Breast epithelium (tissue), 4 donors: ENCODE measurements at regions not wholly inside any gene's neighbourhood (a gene's known extent, or its start where the extent isn't known, plus 50 kb on each side); places are given as distances from the start of the nearest gene placed in this dataset.

Source experiments
- DNase-seq, 2 donors: peaks; one replicate each; pipeline ENCODE4 v3.0.0-alpha.2; 2019; ENCODE audit warnings: low spot score in 2 of 2
- H3K27ac ChIP-seq, 2 donors: fragments of 200-600 bp; sonication (generic) in 1 of 2; one replicate each; pipeline ENCODE4 v1.5.1; 2016 to 2019; ENCODE audit warnings: mild to moderate bottlenecking in 1 of 2
- H3K27me3 ChIP-seq, 2 donors: fragments of 200-600 bp; sonication (generic) in 1 of 2; one replicate each; pipeline versions ENCODE4 v1.5.1 to v1.6.0; 2017 to 2019; ENCODE audit warnings: control low read depth in 1 of 2, mild to moderate bottlenecking in 1 of 2
- H3K36me3 ChIP-seq: fragments of 200-600 bp; one replicate; pipeline ENCODE4 v1.5.1; 2019
- H3K4me1 ChIP-seq, 2 donors: fragments of 200-600 bp; sonication (generic); one replicate each; pipeline ENCODE4 v1.5.1; 2016 to 2019; ENCODE audit warnings: control low read depth in 1 of 2
- H3K4me3 ChIP-seq, 3 donors: fragments of 200-600 bp; sonication (generic); 1 replicate in 2 of 3; 2 replicates in 1 of 3; pipeline ENCODE4 v1.5.1; 2016 to 2019; ENCODE audit warnings: mild to moderate bottlenecking in 3 of 3, moderate library complexity in 2 of 3
- H3K9me3 ChIP-seq, 2 donors: fragments of 200-600 bp; sonication (generic) in 1 of 2; one replicate each; pipeline ENCODE4 v1.5.1; 2016 to 2019; ENCODE audit warnings: control low read depth in 1 of 2
- CTCF ChIP-seq, 3 donors: fragments of 450-650 bp; IDR thresholded peaks; one replicate each; pipeline ENCODE4 v1.5.1; 2016 to 2017; ENCODE audit warnings: antibody characterized with exemption in 3 of 3, mild to moderate bottlenecking in 3 of 3, moderate library complexity in 3 of 3
- POLR2A ChIP-seq: fragments of 450-650 bp; IDR thresholded peaks from one replicate; pipeline ENCODE4 v1.6.1; 2016; ENCODE audit warnings: antibody characterized with exemption, mild to moderate bottlenecking, moderate library complexity
- POLR2AphosphoS5 ChIP-seq, 3 donors: sonication (generic); formaldehyde crosslinking; IDR thresholded peaks; one replicate each; pipeline ENCODE4 v1.6.1; 2017; ENCODE audit warnings: antibody characterized with exemption in 3 of 3
- intact Hi-C: fragments of 100-400 bp; cut with DNase I; formaldehyde crosslinking; loops from one replicate; pipeline ENCODE4 v1.15.1; 2023; ENCODE audit warnings: low total_unique reads

- DNase-seq, result no peak
- intact Hi-C loops, result no loop called here
- no peaks in the 10 kb centered on the region for H3K4me1 ChIP-seq
- H3K36me3 ChIP-seq, result no peaks in the 10 kb centered on the region
- H3K27me3 ChIP-seq, result no peaks in the 10 kb centered on the region
- H3K4me3 ChIP-seq, result no peak overlapping the region
- no peak overlapping the region for H3K27ac ChIP-seq
- TF ChIP-seq POLR2AphosphoS5 (IDR thresholded peaks at IDR 0.05), result no peak
- TF ChIP-seq POLR2A, result no peak
- TF ChIP-seq CTCF (IDR thresholded peaks at IDR 0.05), result no peak
- H3K9me3 ChIP-seq, result no peaks in the 10 kb centered on the region
Measured at GRCh38 chr15:79179597-79179996, 89.0 kb upstream of the RASGRF1 start.

GRCh38 chr15:79179108-79179561 lies 88.6 kb upstream of the RASGRF1 start:
- H3K36me3 ChIP-seq, result no peaks in the 10 kb centered on the region
- no peaks in the 10 kb centered on the region for H3K4me1 ChIP-seq
- H3K27ac ChIP-seq, result no peak overlapping the region
- TF ChIP-seq POLR2A (no peak), POLR2AphosphoS5 (IDR thresholded peaks at IDR 0.05) (no peak), CTCF (IDR thresholded peaks at IDR 0.05) (no peak)
- intact Hi-C loops, result no loop called here
- no peaks in the 10 kb centered on the region for H3K9me3 ChIP-seq
- no peaks in the 10 kb centered on the region for H3K27me3 ChIP-seq
- DNase-seq, result no peak
- H3K4me3 ChIP-seq, result no peak overlapping the region

GRCh38 chr15:79178594-79178993 lies 88.0 kb upstream of the RASGRF1 start:
- Histone ChIP-seq H3K4me1 (no peaks in the 10 kb centered on the region), H3K27me3 (no peaks in the 10 kb centered on the region), H3K9me3 (no peaks in the 10 kb centered on the region), H3K27ac (no peak overlapping the region), H3K36me3 (no peaks in the 10 kb centered on the region), H3K4me3 (no peak overlapping the region)
- TF ChIP-seq POLR2AphosphoS5 (IDR thresholded peaks at IDR 0.05), result no peak
- no peak for TF ChIP-seq POLR2A
- no peak for TF ChIP-seq CTCF (IDR thresholded peaks at IDR 0.05)
- no peak for DNase-seq
- intact Hi-C loops, result no loop called here

- DNase-seq, result no peak
- Histone ChIP-seq H3K4me1 (no peaks in the 10 kb centered on the region), H3K4me3 (no peak overlapping the region), H3K27me3 (no peaks in the 10 kb centered on the region), H3K27ac (no peak overlapping the region), H3K9me3 (no peaks in the 10 kb centered on the region), H3K36me3 (no peaks in the 10 kb centered on the region)
- TF ChIP-seq POLR2A (no peak), CTCF (IDR thresholded peaks at IDR 0.05) (no peak), POLR2AphosphoS5 (IDR thresholded peaks at IDR 0.05) (no peak)
- intact Hi-C loops, result no loop called here
Measured at GRCh38 chr15:79176151-79176550, 85.6 kb upstream of the RASGRF1 start.

GRCh38 chr15:79172801-79173460 lies 82.4 kb upstream of the RASGRF1 start:
- TF ChIP-seq CTCF (IDR thresholded peaks at IDR 0.05) (no peak), POLR2AphosphoS5 (IDR thresholded peaks at IDR 0.05) (no peak), POLR2A (no peak)

More at GRCh38 chr15:79172801-79173460, 82.4 kb upstream of the RASGRF1 start:
- no peak overlapping the region for H3K27ac ChIP-seq
- no peaks in the 10 kb centered on the region for H3K27me3 ChIP-seq
- no peaks in the 10 kb centered on the region for H3K9me3 ChIP-seq
- H3K36me3 ChIP-seq, result no peaks in the 10 kb centered on the region
- no peak overlapping the region for H3K4me3 ChIP-seq
- no peak for DNase-seq
- intact Hi-C loops, result no loop called here
- no peaks in the 10 kb centered on the region for H3K4me1 ChIP-seq
